Neural progenitor cell (in vitro differentiated cells): ENCODE measurements at regions not wholly inside any gene's neighbourhood (a gene's known extent, or its start where the extent isn't known, plus 50 kb on each side); places are given as distances from the start of the nearest gene placed in this dataset.

Experiments
- DNase-seq: peaks from one replicate; pipeline ENCODE4 v3.0.0-alpha.2; 2016; ENCODE audit warnings: low spot score
- H2AFZ ChIP-seq: fragments of 200-600 bp; sonication (generic); replicated peaks from 2 replicates; pipeline ENCODE4 v1.6.1; 2016; ENCODE audit warnings: antibody characterized with exemption
- H3F3A ChIP-seq: fragments of 200-600 bp; sonication (generic); 2 replicates; pipeline ENCODE4 v1.6.1; 2016; ENCODE audit warnings: antibody characterized with exemption, low read depth
- H3K27ac ChIP-seq: fragments of 200-600 bp; sonication (generic); 2 replicates; pipeline ENCODE4 v1.5.1; 2016; ENCODE audit warnings: mild to moderate bottlenecking
- H3K27me3 ChIP-seq: fragments of 200-600 bp; sonication (generic); 2 replicates; pipeline ENCODE4 v1.6.1; 2016; ENCODE audit warnings: mild to moderate bottlenecking, moderate library complexity
- H3K36me3 ChIP-seq: fragments of 200-600 bp; sonication (generic); 2 replicates; pipeline ENCODE4 v1.5.1; 2016
- H3K4me1 ChIP-seq: fragments of 200-600 bp; sonication (generic); 2 replicates; pipeline ENCODE4 v1.6.1; 2016; ENCODE audit warnings: mixed run types
- H3K4me2 ChIP-seq: fragments of 200-600 bp; sonication (generic); 2 replicates; pipeline ENCODE4 v1.6.1; 2016
- H3K4me3 ChIP-seq: fragments of 200-600 bp; sonication (generic); 2 replicates; pipeline ENCODE4 v1.5.1; 2016
- H3K79me2 ChIP-seq: fragments of 200-600 bp; sonication (generic); 2 replicates; pipeline ENCODE4 v1.6.1; 2016; ENCODE audit warnings: low read depth
- H3K9ac ChIP-seq: fragments of 200-600 bp; sonication (generic); 2 replicates; pipeline ENCODE4 v1.6.1; 2016
- H3K9me3 ChIP-seq: fragments of 200-600 bp; sonication (generic); 2 replicates; pipeline ENCODE4 v1.5.1; 2016; ENCODE audit warnings: low read depth
- H4K20me1 ChIP-seq: fragments of 200-600 bp; sonication (generic); 2 replicates; pipeline ENCODE4 v1.6.1; 2016; ENCODE audit warnings: low read depth
- H3K27ac Mint-ChIP-seq: 3 replicates; pipeline ENCODE4 v1.8.0; 2021; ENCODE audit warnings: mixed read lengths
- H3K27me3 Mint-ChIP-seq: 2 replicates; pipeline ENCODE4 v1.8.0; 2022; ENCODE audit warnings: low read depth, mild to moderate bottlenecking, inconsistent platforms, moderate library complexity, mixed read lengths; ENCODE audit not compliant: insufficient read depth
- H3K36me3 Mint-ChIP-seq: 3 replicates; pipeline ENCODE4 v1.8.0; 2021; ENCODE audit warnings: mixed read lengths
- H3K4me1 Mint-ChIP-seq: 3 replicates; pipeline ENCODE4 v1.8.0; 2021; ENCODE audit warnings: mixed read lengths
- H3K4me3 Mint-ChIP-seq: 3 replicates; pipeline ENCODE4 v1.8.0; 2021; ENCODE audit warnings: mild to moderate bottlenecking, moderate library complexity, mixed read lengths
- H3K9me3 Mint-ChIP-seq: 3 replicates; pipeline ENCODE4 v1.8.0; 2020; ENCODE audit warnings: mixed read lengths
- CTCF ChIP-seq: fragments of 200-600 bp; sonication (generic); IDR thresholded peaks from 2 replicates; pipeline ENCODE4 v1.5.1; 2017; ENCODE audit warnings: antibody characterized with exemption, mild to moderate bottlenecking
- EZH2 ChIP-seq: fragments of 200-600 bp; sonication (generic); IDR thresholded peaks from 2 replicates; pipeline ENCODE4 v1.6.1; 2017; ENCODE audit warnings: antibody characterized with exemption, mild to moderate bottlenecking, moderate library complexity
- EZH2phosphoT487 ChIP-seq: fragments of 200-600 bp; sonication (generic); IDR thresholded peaks from 2 replicates; pipeline ENCODE4 v1.6.1; 2017; ENCODE audit warnings: antibody characterized with exemption

DNA sequence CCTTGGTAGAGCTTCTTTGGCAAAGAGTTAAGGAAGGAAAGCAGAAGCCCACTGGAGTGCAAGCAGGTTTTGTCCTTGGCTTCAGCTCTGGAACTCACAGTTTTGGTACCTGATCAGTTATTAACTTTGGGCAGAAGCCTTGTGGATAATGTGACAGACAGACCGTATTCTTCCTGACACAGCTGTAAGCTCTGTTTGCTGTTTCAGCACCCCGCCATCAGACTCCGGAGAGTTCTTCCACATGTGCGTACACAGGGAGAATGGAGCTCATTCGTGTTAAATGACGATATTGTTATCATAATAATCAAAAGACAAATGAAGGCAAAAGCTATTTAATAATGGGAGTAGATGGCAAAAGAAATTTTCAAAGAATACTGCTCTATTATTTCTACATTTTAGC lies 155.1 kb upstream of the ARGLU1 start:
- Histone ChIP-seq H2AFZ (peak overlapping the region; percentile 73), H3K4me3 (no peak overlapping the region), H3K9ac (no peak overlapping the region), H3K36me3 (no peaks in the 10 kb centered on the region), H3K27me3 (no peaks in the 10 kb centered on the region), H3K27ac (no peak overlapping the region), H3K79me2 (no peaks in the 10 kb centered on the region), H3F3A (peaks cover 5% of the 10 kb centered on the region), H4K20me1 (no peaks in the 10 kb centered on the region), H3K4me1 (peaks cover 20% of the 10 kb centered on the region), H3K4me2 (peak overlapping the region; percentile 33), H3K9me3 (no peaks in the 10 kb centered on the region)
- H3K36me3 Mint-ChIP-seq = no peaks in the 10 kb centered on the region
- H3K27ac Mint-ChIP-seq = peak overlapping the region; percentile 16
- no peak overlapping the region for H3K4me3 Mint-ChIP-seq
- no peak for DNase-seq
- peaks cover 17% of the 10 kb centered on the region for H3K9me3 Mint-ChIP-seq
- H3K4me1 Mint-ChIP-seq = peaks cover 8% of the 10 kb centered on the region
- no peaks in the 10 kb centered on the region for H3K27me3 Mint-ChIP-seq
- TF ChIP-seq EZH2 = no peak
- TF ChIP-seq EZH2phosphoT487 = no peak
- no peak for TF ChIP-seq CTCF

- H3K4me3 Mint-ChIP-seq = no peak overlapping the region
These were observed 154.7 kb upstream of the ARGLU1 start for GRCh38 chr13:106722620-106723019.

GRCh38 chr13:106721599-106721998 lies 153.7 kb upstream of the ARGLU1 start:
- TF ChIP-seq CTCF = no peak
- DNase-seq = no peak
- peaks cover 24% of the 10 kb centered on the region for H3K9me3 Mint-ChIP-seq
- H3K27ac Mint-ChIP-seq = no peak overlapping the region
- H4K20me1 ChIP-seq = no peaks in the 10 kb centered on the region
- no peak overlapping the region for H3K4me3 ChIP-seq
- H3K4me1 ChIP-seq = peaks cover 16% of the 10 kb centered on the region
- no peak overlapping the region for H3K4me2 ChIP-seq
- H3K4me3 Mint-ChIP-seq = no peak overlapping the region
- peaks cover 8% of the 10 kb centered on the region for H3K4me1 Mint-ChIP-seq
- no peaks in the 10 kb centered on the region for H3K36me3 ChIP-seq
- no peaks in the 10 kb centered on the region for H3K36me3 Mint-ChIP-seq
- no peak overlapping the region for H3K9ac ChIP-seq
- H3K27me3 ChIP-seq = no peaks in the 10 kb centered on the region
- H3K79me2 ChIP-seq = no peaks in the 10 kb centered on the region
- no peaks in the 10 kb centered on the region for H3K9me3 ChIP-seq
- H2AFZ ChIP-seq = no peak overlapping the region
- H3F3A ChIP-seq = peaks cover 5% of the 10 kb centered on the region
- no peaks in the 10 kb centered on the region for H3K27me3 Mint-ChIP-seq
- no peak overlapping the region for H3K27ac ChIP-seq

More at GRCh38 chr13:106722620-106723019, 154.7 kb upstream of the ARGLU1 start:
- no peak for TF ChIP-seq EZH2phosphoT487
- no peak for TF ChIP-seq EZH2
- no peak for TF ChIP-seq CTCF
- peaks cover 17% of the 10 kb centered on the region for H3K4me1 ChIP-seq
- H4K20me1 ChIP-seq = no peaks in the 10 kb centered on the region
- H3K36me3 Mint-ChIP-seq = no peaks in the 10 kb centered on the region
- peaks cover 5% of the 10 kb centered on the region for H3F3A ChIP-seq
- H3K4me3 ChIP-seq = no peak overlapping the region
- no peak overlapping the region for H3K27ac Mint-ChIP-seq
- no peak for DNase-seq
- H3K9ac ChIP-seq = no peak overlapping the region
- H3K9me3 ChIP-seq = no peaks in the 10 kb centered on the region
- peaks cover 20% of the 10 kb centered on the region for H3K9me3 Mint-ChIP-seq
- H3K27me3 ChIP-seq = no peaks in the 10 kb centered on the region
- H2AFZ ChIP-seq = peak overlapping the region; percentile 73
- H3K36me3 ChIP-seq = no peaks in the 10 kb centered on the region
- no peaks in the 10 kb centered on the region for H3K79me2 ChIP-seq
- peaks cover 8% of the 10 kb centered on the region for H3K4me1 Mint-ChIP-seq
- H3K4me2 ChIP-seq = peak overlapping the region; percentile 33
- H3K27me3 Mint-ChIP-seq = no peaks in the 10 kb centered on the region
- H3K27ac ChIP-seq = peak overlapping the region; percentile 57
